ENCODE measurements at regions not wholly inside any gene's neighbourhood (a gene's known extent, or its start where the extent isn't known, plus 50 kb on each side); places are given as distances from the start of the nearest gene placed in this dataset.
"Not testable (repeated sequence)": the region's sequence is repeated elsewhere in the genome, so short reads cannot be mapped to it uniquely, and the experiment has no call there.

GRCh38 chr7:65638918-65639317, 234.0 kb upstream of the VKORC1L1 start:
- H3K4me1 Mint-ChIP-seq; H3K27ac ChIP-seq (ENCODE audit: low read length); H3K36me3 ChIP-seq (ENCODE audit: control insufficient read depth in 2 of 2, extremely low read depth in 1 of 2, insufficient read depth in 1 of 2, low read length in 1 of 2); H3K9me3 ChIP-seq; H3K9me3 Mint-ChIP-seq; H3K4me3 Mint-ChIP-seq; H3K27ac Mint-ChIP-seq; DNase-seq; ATAC-seq (replicated peaks in 1 of 4); H3K4me3 ChIP-seq (ENCODE audit: control insufficient read depth in 1 of 2, extremely low read depth in 1 of 2, low read length in 1 of 2); CTCF ChIA-PET; H3K36me3 Mint-ChIP-seq; POLR2A ChIA-PET; H3K4me1 ChIP-seq (ENCODE audit: control insufficient read depth in 1 of 2, extremely low read depth in 1 of 2, insufficient read depth in 2 of 2, low read length in 2 of 2); H3K27me3 ChIP-seq (replicated peaks in 1 of 2; ENCODE audit: control insufficient read depth in 2 of 2, extremely low read depth in 1 of 2, insufficient read depth in 2 of 2, low read length in 1 of 2); H3K27me3 Mint-ChIP-seq: not testable (repeated sequence)
- no CpG with 5 or more reads among the region's 1 CpG for WGBS (ENCODE audit: insufficient coverage)

GRCh38 chr7:65639717-65640116, 233.2 kb upstream of the VKORC1L1 start:
- WGBS (ENCODE audit: insufficient coverage), result no CpG with 5 or more reads among the region's 3 CpGs
- POLR2A ChIA-PET; H3K27ac Mint-ChIP-seq; CTCF ChIA-PET; H3K27me3 ChIP-seq (replicated peaks in 1 of 2; ENCODE audit: control insufficient read depth in 2 of 2, extremely low read depth in 1 of 2, insufficient read depth in 2 of 2, low read length in 1 of 2); H3K27ac ChIP-seq (ENCODE audit: low read length); H3K9me3 ChIP-seq; H3K9me3 Mint-ChIP-seq; H3K4me1 Mint-ChIP-seq; DNase-seq; ATAC-seq (replicated peaks in 1 of 4); H3K36me3 Mint-ChIP-seq; H3K4me3 ChIP-seq (ENCODE audit: control insufficient read depth in 1 of 2, extremely low read depth in 1 of 2, low read length in 1 of 2); H3K36me3 ChIP-seq (ENCODE audit: control insufficient read depth in 2 of 2, extremely low read depth in 1 of 2, insufficient read depth in 1 of 2, low read length in 1 of 2); H3K27me3 Mint-ChIP-seq; H3K4me1 ChIP-seq (ENCODE audit: control insufficient read depth in 1 of 2, extremely low read depth in 1 of 2, insufficient read depth in 2 of 2, low read length in 2 of 2); H3K4me3 Mint-ChIP-seq: not testable (repeated sequence)

GRCh38 chr7:65643498-65643897, 229.4 kb upstream of the VKORC1L1 start:
- H3K27me3 Mint-ChIP-seq; H3K27ac Mint-ChIP-seq; H3K4me1 Mint-ChIP-seq; H3K9me3 ChIP-seq; H3K4me1 ChIP-seq (ENCODE audit: control insufficient read depth in 1 of 2, extremely low read depth in 1 of 2, insufficient read depth in 2 of 2, low read length in 2 of 2); H3K36me3 Mint-ChIP-seq; POLR2A ChIA-PET; H3K9me3 Mint-ChIP-seq; ATAC-seq (replicated peaks in 1 of 4); H3K27ac ChIP-seq (ENCODE audit: low read length); DNase-seq; CTCF ChIA-PET; H3K36me3 ChIP-seq (ENCODE audit: control insufficient read depth in 2 of 2, extremely low read depth in 1 of 2, insufficient read depth in 1 of 2, low read length in 1 of 2); H3K27me3 ChIP-seq (replicated peaks in 1 of 2; ENCODE audit: control insufficient read depth in 2 of 2, extremely low read depth in 1 of 2, insufficient read depth in 2 of 2, low read length in 1 of 2); H3K4me3 ChIP-seq (ENCODE audit: control insufficient read depth in 1 of 2, extremely low read depth in 1 of 2, low read length in 1 of 2); H3K4me3 Mint-ChIP-seq: not testable (repeated sequence)
- WGBS (ENCODE audit: insufficient coverage), result no CpG with 5 or more reads among the region's 5 CpGs

GRCh38 chr7:65647153-65647964, 225.5 kb upstream of the VKORC1L1 start:
- H3K27me3 ChIP-seq (replicated peaks in 1 of 2; ENCODE audit: control insufficient read depth in 2 of 2, extremely low read depth in 1 of 2, insufficient read depth in 2 of 2, low read length in 1 of 2); POLR2A ChIA-PET; H3K27ac Mint-ChIP-seq; H3K4me3 Mint-ChIP-seq; H3K4me3 ChIP-seq (ENCODE audit: control insufficient read depth in 1 of 2, extremely low read depth in 1 of 2, low read length in 1 of 2); H3K27me3 Mint-ChIP-seq; H3K9me3 ChIP-seq; CTCF ChIA-PET; DNase-seq; H3K36me3 ChIP-seq (ENCODE audit: control insufficient read depth in 2 of 2, extremely low read depth in 1 of 2, insufficient read depth in 1 of 2, low read length in 1 of 2); H3K36me3 Mint-ChIP-seq; ATAC-seq (replicated peaks in 1 of 4); H3K4me1 ChIP-seq (ENCODE audit: control insufficient read depth in 1 of 2, extremely low read depth in 1 of 2, insufficient read depth in 2 of 2, low read length in 2 of 2); H3K27ac ChIP-seq (ENCODE audit: low read length); H3K4me1 Mint-ChIP-seq: not testable (repeated sequence)
- H3K9me3 Mint-ChIP-seq, result peaks cover 0 to 11% (median 4%) of the 10 kb centered on the region in 3 donors
- no CpG with 5 or more reads among the region's 78 CpGs for WGBS (ENCODE audit: insufficient coverage)

GRCh38 chr7:65651174-65651573, 221.7 kb upstream of the VKORC1L1 start:
- H3K36me3 Mint-ChIP-seq; H3K27ac Mint-ChIP-seq; H3K4me1 Mint-ChIP-seq; H3K4me3 ChIP-seq (ENCODE audit: control insufficient read depth in 1 of 2, extremely low read depth in 1 of 2, low read length in 1 of 2); H3K9me3 ChIP-seq; POLR2A ChIA-PET; ATAC-seq (replicated peaks in 1 of 4); H3K4me3 Mint-ChIP-seq; H3K27ac ChIP-seq (ENCODE audit: low read length); H3K27me3 ChIP-seq (replicated peaks in 1 of 2; ENCODE audit: control insufficient read depth in 2 of 2, extremely low read depth in 1 of 2, insufficient read depth in 2 of 2, low read length in 1 of 2); H3K4me1 ChIP-seq (ENCODE audit: control insufficient read depth in 1 of 2, extremely low read depth in 1 of 2, insufficient read depth in 2 of 2, low read length in 2 of 2); DNase-seq; H3K27me3 Mint-ChIP-seq; H3K36me3 ChIP-seq (ENCODE audit: control insufficient read depth in 2 of 2, extremely low read depth in 1 of 2, insufficient read depth in 1 of 2, low read length in 1 of 2); CTCF ChIA-PET: not testable (repeated sequence)
- H3K9me3 Mint-ChIP-seq, result peaks cover 0 to 11% (median 4%) of the 10 kb centered on the region in 3 donors
- no CpG with 5 or more reads among the region's 2 CpGs for WGBS (ENCODE audit: insufficient coverage)

- H3K4me1 Mint-ChIP-seq; H3K27ac Mint-ChIP-seq; H3K27ac ChIP-seq (ENCODE audit: low read length); H3K4me3 Mint-ChIP-seq; H3K27me3 Mint-ChIP-seq; ATAC-seq (replicated peaks in 1 of 4); H3K36me3 Mint-ChIP-seq; H3K27me3 ChIP-seq (replicated peaks in 1 of 2; ENCODE audit: control insufficient read depth in 2 of 2, extremely low read depth in 1 of 2, insufficient read depth in 2 of 2, low read length in 1 of 2); CTCF ChIA-PET; POLR2A ChIA-PET; H3K4me3 ChIP-seq (ENCODE audit: control insufficient read depth in 1 of 2, extremely low read depth in 1 of 2, low read length in 1 of 2); H3K36me3 ChIP-seq (ENCODE audit: control insufficient read depth in 2 of 2, extremely low read depth in 1 of 2, insufficient read depth in 1 of 2, low read length in 1 of 2); H3K9me3 ChIP-seq; DNase-seq; H3K4me1 ChIP-seq (ENCODE audit: control insufficient read depth in 1 of 2, extremely low read depth in 1 of 2, insufficient read depth in 2 of 2, low read length in 2 of 2): not testable (repeated sequence)
- H3K9me3 Mint-ChIP-seq, result peaks cover 0 to 11% (median 4%) of the 10 kb centered on the region in 3 donors
These were observed 220.9 kb upstream of the VKORC1L1 start for GRCh38 chr7:65651826-65652592.
